Thyroid gland (tissue), 4 donors: ENCODE measurements at regions not wholly inside any gene's neighbourhood (a gene's known extent, or its start where the extent isn't known, plus 50 kb on each side); places are given as distances from the start of the nearest gene placed in this dataset.

Experiments used
- CTCF ChIP-seq, 6 experiments: fragments of 200-600 bp in 3 of 6; fragments of 450-650 bp in 3 of 6; sonication (generic) in 3 of 6; IDR thresholded peaks; one replicate each; pipeline ENCODE4 v1.5.1; 2016 to 2019; ENCODE audit warnings: antibody characterized with exemption in 6 of 6, mild to moderate bottlenecking in 2 of 6, inconsistent platforms in 1 of 6, moderate library complexity in 1 of 6
- POLR2A ChIP-seq, 2 donors: fragments of 450-650 bp; IDR thresholded peaks; one replicate each; pipeline ENCODE4 v1.6.1; 2017; ENCODE audit warnings: antibody characterized with exemption in 2 of 2, mild to moderate bottlenecking in 2 of 2, moderate library complexity in 1 of 2

- no peak for TF ChIP-seq CTCF (IDR thresholded peaks at IDR 0.05)
- TF ChIP-seq POLR2A (IDR thresholded peaks at IDR 0.05) = no peak
Observed at GRCh38 chr1:100627936-100628335, 90.0 kb downstream of the GPR88 start.
